Fibroblast of lung (primary cell): ENCODE measurements at regions not wholly inside any gene's neighbourhood (a gene's known extent, or its start where the extent isn't known, plus 50 kb on each side); places are given as distances from the start of the nearest gene placed in this dataset.

Experiments
- CTCF ChIP-seq, 2 donors: IDR thresholded peaks in 1 of 2; conservative IDR thresholded peaks in 1 of 2; 1 replicate in 1 of 2; 2 replicates in 1 of 2; pipeline ENCODE4 v1.5.1; 2011 to 2012; ENCODE audit warnings: low read length in 2 of 2, control low read depth in 1 of 2, inconsistent platforms in 1 of 2, low read depth in 1 of 2, mild to moderate bottlenecking in 1 of 2
- EZH2 ChIP-seq: IDR thresholded peaks from 2 replicates; pipeline ENCODE4 v1.5.1; 2012; ENCODE audit warnings: low read length, control low read depth, mild to moderate bottlenecking; ENCODE audit errors: missing control alignments

- TF ChIP-seq CTCF (conservative IDR thresholded peaks at IDR 0.05 in 1 of 2, IDR thresholded peaks at IDR 0.05 in 1 of 2; ENCODE audit: low read depth in 1 of 2, low read length in 2 of 2) (no peak), EZH2 (no peak)
These were observed 81.7 kb upstream of the MAFB start for GRCh38 chr20:40770564-40771307.
